GM23248 (cell line): ENCODE measurements at regions not wholly inside any gene's neighbourhood (a gene's known extent, or its start where the extent isn't known, plus 50 kb on each side); places are given as distances from the start of the nearest gene placed in this dataset.

ENCODE experiments used
- EZH2 ChIP-seq: fragments of 200-600 bp; sonication (generic); IDR thresholded peaks from 2 replicates; pipeline ENCODE4 v1.6.1; 2018; ENCODE audit warnings: antibody characterized with exemption, mild to moderate bottlenecking; ENCODE audit not compliant: insufficient read depth, poor library complexity, severe bottlenecking
- EZH2phosphoT487 ChIP-seq: fragments of 200-600 bp; sonication (generic); IDR thresholded peaks from 2 replicates; pipeline ENCODE4 v1.6.1; 2018; ENCODE audit warnings: antibody characterized with exemption, moderate library complexity, mild to moderate bottlenecking, low read depth; ENCODE audit not compliant: insufficient read depth

- TF ChIP-seq EZH2 (no peak), EZH2phosphoT487 (no peak)
Measured at GRCh38 chr6:92559003-92559402, 860.4 kb downstream of the EPHA7 start.
